Stimulated activated CD4-positive, alpha-beta T cell treated with anti-CD3 and anti-CD28 coated beads, Interleukin-1b, Interleukin-23, amount 100 ng/mL, for 48 hours (primary cell): ENCODE measurements at regions not wholly inside any gene's neighbourhood (a gene's known extent, or its start where the extent isn't known, plus 50 kb on each side); places are given as distances from the start of the nearest gene placed in this dataset.

Source experiments
- DNase-seq: peaks from one replicate; pipeline ENCODE4 v3.0.0-alpha.2; 2020

GRCh38 chr9:135032041-135032835, 55.2 kb upstream of the OLFM1 start:
- DNase-seq = no peak

- DNase-seq = no peak
Observed at GRCh38 chr9:135032868-135033460, 54.5 kb upstream of the OLFM1 start.

- DNase-seq = no peak
Observed at GRCh38 chr9:135033487-135033886, 54.0 kb upstream of the OLFM1 start.

GRCh38 chr9:135034106-135034505, 53.4 kb upstream of the OLFM1 start:
- no peak for DNase-seq

GRCh38 chr9:135035781-135036760, 51.4 kb upstream of the OLFM1 start:
- DNase-seq = no peak

GRCh38 chr9:135036861-135037465, 50.5 kb upstream of the OLFM1 start:
- no peak for DNase-seq

- no peak for DNase-seq
Observed at GRCh38 chr9:135037521-135038250, 49.8 kb upstream of the OLFM1 start.
